ENCODE measurements at regions not wholly inside any gene's neighbourhood (a gene's known extent, or its start where the extent isn't known, plus 50 kb on each side); places are given as distances from the start of the nearest gene placed in this dataset.

DNA sequence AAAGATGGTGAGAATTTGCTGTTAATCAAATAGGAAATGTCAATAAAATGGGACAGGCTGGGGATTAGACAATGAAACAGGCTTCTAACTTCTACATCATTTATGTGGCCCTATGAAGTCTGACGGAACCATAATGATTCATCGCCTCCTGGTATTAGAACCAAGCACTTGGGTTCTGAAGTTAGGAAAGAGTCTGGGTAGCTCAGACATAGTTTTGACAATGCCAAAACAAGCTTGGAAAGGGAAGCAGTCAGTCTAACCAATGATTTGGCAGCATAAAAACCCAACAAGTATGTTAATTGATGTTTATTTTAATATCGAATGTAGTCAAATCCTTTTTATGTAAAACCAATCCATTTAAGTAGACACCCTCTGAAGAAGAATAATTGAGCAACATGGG lies 160.8 kb upstream of the RSPO3 start:
- TF ChIP-seq POLR2A (IDR thresholded peaks at IDR 0.05): no peak
- TF ChIP-seq, protein P1, sequence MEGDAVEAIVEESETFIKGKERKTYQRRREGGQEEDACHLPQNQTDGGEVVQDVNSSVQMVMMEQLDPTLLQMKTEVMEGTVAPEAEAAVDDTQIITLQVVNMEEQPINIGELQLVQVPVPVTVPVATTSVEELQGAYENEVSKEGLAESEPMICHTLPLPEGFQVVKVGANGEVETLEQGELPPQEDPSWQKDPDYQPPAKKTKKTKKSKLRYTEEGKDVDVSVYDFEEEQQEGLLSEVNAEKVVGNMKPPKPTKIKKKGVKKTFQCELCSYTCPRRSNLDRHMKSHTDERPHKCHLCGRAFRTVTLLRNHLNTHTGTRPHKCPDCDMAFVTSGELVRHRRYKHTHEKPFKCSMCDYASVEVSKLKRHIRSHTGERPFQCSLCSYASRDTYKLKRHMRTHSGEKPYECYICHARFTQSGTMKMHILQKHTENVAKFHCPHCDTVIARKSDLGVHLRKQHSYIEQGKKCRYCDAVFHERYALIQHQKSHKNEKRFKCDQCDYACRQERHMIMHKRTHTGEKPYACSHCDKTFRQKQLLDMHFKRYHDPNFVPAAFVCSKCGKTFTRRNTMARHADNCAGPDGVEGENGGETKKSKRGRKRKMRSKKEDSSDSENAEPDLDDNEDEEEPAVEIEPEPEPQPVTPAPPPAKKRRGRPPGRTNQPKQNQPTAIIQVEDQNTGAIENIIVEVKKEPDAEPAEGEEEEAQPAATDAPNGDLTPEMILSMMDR (IDR thresholded peaks at IDR 0.05): no peak

Data from esophagus squamous epithelium (tissue), 4 donors.